HG02973 (cell line): ENCODE measurements at regions not wholly inside any gene's neighbourhood (a gene's known extent, or its start where the extent isn't known, plus 50 kb on each side); places are given as distances from the start of the nearest gene placed in this dataset.

Experiments
- ATAC-seq: cut with Tn5 transposase; IDR thresholded peaks from one replicate; pipeline ENCODE4 v1.9.1; 2021; ENCODE audit warnings: moderate library complexity; ENCODE audit not compliant: unreplicated experiment

- no peak for ATAC-seq
These were observed 78.5 kb upstream of the ROBO1 start for GRCh38 chr3:79846148-79846933.

- no peak for ATAC-seq
These were observed 77.7 kb upstream of the ROBO1 start for GRCh38 chr3:79845546-79845945.

DNA sequence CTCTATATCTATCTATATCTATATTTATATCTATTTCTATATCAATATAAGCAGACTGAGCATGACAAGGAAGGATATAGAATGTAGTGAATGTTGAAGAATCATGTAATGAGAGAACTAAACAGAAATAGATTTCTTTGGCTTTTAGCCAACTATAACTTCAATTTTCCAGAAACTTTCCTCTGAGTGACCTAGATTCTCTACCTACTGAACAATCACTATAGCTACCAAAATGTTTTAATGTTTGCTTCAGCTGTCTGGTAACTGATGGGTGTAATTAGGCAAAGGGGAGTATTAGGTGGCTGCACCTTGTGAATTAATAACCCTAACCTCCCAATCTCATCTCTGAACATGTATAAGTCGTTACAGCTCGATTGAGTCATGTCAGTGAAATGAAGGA, 76.4 kb upstream of the ROBO1 start:
- no peak for ATAC-seq

DNA sequence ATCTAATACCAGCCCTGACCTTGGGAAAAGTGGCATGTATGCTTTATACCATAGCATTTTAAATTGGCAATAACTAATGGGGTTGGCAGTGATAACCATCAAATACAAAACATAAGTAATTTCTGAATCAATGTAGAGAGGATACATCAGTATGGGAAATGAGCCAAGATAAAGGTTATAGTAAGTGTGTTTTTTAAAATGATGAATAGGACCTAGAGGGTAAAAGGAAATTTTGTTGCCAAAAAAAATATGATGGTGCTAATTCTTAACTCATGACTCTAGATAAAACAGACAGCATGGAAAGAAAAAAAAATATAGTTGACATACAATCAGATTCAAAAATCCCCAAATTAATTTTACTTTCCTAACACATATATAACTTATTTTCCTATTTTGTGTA, 75.4 kb upstream of the ROBO1 start:
- no peak for ATAC-seq

DNA sequence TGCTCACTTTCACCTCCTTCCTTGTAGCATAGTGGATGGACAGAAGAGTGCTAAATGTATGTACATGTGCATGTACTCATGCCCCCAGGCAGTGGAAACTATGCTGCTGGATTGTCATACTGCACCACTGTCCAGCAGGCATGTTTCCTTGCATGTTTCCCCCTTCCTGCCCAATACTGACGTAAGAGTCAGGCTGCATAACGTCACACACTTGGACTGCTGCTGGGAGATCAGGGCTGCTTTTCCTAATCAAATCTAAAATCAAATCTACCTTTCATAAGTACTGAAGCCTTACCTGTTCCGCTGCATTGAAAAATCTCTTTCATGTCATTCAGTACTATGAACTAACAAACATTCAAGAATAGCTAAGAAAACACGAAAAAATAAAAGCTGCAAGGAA, 67.9 kb upstream of the ROBO1 start:
- ATAC-seq = no peak

GRCh38 chr3:79824166-79824565, 56.4 kb upstream of the ROBO1 start:
- ATAC-seq = no peak

DNA sequence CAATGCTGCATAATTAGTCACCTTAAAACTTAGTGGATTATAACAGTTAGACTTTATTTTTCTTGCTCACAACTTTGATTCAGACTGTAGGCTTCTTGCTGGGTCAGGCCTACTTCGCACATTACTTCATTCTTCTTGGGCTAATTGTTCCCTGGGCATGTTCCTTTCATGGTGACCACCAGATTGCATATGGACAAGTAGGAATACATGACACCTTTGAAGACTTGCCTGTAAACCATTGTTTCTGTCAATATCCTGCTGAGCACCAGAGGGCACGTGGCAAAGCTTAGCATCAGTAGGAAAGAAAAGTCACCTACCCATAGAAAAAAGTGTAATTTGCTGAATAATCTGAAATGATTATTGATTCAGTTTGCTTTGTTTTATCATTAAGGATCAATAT, 54.3 kb upstream of the ROBO1 start:
- no peak for ATAC-seq

- ATAC-seq = no peak
These were observed 52.3 kb upstream of the ROBO1 start for GRCh38 chr3:79820089-79820488.

GRCh38 chr3:79818015-79818414, 50.2 kb upstream of the ROBO1 start:
- ATAC-seq = no peak
